Stimulated activated CD8-positive, alpha-beta memory T cell treated with anti-CD3 and anti-CD28 coated beads, Interleukin-4, amount 100 ng/mL, for 1 hour (primary cell): ENCODE measurements at regions not wholly inside any gene's neighbourhood (a gene's known extent, or its start where the extent isn't known, plus 50 kb on each side); places are given as distances from the start of the nearest gene placed in this dataset.
"Not testable (repeated sequence)": the region's sequence is repeated elsewhere in the genome, so short reads cannot be mapped to it uniquely, and the experiment has no call there.

Experiments used
- DNase-seq, 2 donors: peaks; one replicate each; pipeline ENCODE4 v3.0.0-alpha.2; 2020; ENCODE audit warnings: low read depth in 2 of 2, low spot score in 1 of 2

DNA sequence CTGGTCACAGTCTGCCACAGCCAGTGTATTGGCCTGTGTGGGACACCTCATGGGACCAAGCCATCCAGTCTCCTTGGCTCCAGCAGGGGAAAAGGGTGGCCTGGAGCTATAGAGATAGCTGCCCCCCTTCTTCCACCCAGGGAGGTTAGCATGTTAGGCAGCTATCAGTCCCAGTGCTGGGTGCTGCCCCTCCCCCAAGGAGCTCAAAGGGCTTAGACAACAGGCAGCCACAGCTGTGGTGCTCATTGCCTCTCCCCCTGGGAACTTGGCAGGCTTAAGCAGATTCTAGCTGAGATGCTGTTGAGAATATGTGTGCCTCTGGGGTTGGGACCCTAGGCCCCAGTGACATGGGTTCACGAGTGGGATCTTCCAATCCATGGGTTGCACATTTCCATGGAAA lies 226.0 kb upstream of the PTGER4 start:
- DNase-seq: no peak

DNA sequence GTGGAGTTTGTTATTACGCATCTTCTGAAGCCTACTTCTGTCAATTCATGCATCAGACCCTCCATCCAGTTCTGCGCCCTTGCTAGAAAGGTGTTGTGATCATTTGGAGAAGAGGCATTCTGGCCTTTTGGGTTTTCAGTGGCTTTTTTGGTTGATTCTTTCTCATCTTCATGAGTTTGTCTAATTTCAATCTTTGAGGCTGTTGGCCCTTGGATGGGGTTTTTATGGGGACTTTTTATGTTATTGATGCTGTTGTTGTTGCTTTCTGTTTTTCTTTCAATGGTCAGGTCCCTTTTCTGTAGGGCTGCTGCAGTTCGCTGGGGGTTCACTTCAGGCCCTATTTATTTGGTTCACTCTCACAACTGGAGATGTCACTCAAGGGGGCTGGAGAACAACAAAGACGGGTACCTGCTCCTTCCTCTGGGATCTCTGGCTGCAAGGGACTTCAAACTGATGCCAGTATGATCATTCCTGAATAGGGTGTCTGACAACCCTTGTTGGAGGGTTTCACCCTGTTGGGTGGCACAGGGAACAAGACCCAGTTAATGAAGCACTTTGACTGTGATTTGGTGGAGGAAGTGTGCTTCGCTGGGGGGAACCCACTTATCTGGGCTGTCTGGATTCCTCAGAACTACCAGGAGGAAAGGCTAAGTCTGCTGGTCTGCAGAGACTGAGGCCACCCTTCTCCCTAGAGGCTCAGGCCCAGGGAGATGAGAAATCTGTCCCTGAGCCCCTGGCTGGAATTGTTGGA lies 226.7 kb upstream of the PTGER4 start:
- no peak for DNase-seq

DNA sequence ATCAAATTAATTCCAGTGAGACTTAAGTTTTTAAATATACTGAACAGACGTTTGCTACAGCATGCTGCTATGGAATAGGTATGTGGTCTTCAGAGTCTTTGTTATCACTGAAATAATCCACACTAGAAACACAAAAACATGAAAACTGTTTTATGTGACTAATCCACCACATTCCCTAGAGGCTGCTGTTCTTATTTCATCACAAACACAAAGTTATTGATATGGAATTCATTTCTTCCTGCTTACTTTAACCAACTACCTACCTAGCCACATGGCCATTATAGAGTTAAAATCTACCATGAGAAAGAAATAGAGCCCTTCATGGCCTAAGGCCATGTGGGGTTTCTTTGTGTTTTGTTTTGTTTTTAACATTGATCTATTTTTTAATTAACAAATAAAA lies 232.3 kb upstream of the PTGER4 start:
- no peak for DNase-seq

DNA sequence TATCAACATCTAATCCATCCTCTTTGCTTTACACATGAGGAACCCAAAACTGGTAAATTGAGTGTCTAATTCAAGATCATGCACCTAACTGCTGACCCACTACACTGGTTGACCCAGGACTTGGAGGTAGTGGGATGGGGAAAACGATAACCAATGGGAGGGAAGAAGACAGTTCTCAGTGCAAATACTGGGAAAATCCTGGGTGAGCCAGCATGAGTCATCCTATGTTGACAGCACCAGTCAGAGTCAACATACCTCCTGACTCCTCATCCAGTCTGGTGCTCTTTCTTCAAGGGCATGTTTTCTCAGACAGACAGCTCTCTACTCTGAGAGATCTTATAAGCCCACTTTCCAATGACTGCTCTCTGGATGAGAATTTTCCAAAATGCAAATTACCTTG lies 232.8 kb upstream of the PTGER4 start:
- no peak for DNase-seq

DNA sequence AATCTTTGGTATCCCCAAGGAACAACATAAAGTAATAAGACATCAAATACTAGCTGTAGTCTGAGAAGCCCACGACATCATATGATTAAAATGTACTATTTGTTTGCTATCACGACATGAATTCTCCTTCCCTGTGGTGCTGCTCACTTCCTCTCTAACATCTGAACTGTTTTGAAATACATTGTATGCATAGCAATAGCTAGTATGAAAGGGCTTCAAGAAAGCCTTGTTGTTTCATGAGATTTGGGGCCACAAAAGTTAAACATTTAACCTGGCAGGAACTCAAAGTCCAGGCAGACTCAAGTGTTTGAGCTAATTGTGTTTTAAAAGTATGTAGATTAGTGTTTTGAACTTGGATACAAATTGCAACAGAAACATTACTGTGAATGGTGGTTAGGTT lies 237.4 kb upstream of the PTGER4 start:
- no peak for DNase-seq

DNA sequence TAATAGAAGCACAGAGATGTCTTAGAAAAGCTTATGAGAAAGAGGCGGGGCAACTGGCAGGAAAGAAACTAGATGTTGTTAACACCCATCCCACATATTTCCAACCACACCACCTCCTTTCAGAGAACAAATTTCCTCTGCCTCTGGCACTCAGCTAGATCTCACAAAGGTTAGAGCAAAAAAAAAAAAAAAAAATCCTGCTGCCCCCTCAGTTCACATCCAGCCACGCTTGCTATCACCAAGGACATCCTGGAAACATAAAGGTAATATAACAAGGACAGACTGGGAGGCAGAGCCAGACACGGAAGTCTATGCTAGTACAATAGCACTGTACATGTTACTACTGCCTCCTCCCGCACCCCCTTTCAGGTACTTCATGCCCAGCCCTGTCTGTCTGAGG lies 238.0 kb upstream of the PTGER4 start:
- DNase-seq: no peak

DNA sequence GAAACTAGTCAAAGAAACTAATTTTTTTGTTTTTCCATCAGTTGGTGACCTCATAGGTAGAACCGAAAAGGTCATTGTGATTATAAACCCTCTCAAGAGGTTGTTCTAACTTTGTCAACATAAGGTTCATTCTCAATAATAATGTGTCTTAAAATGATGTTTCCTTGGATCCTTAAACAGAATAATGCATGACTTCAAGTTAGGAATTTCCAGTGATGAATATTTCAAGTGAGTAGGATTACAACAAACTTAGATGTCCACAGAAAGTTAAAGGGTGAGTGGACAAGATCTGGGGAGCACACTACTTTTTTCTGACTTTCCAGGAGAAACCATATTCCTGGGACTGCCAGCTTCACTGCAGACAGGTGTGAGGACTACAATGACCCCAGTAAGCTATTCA lies 239.0 kb upstream of the PTGER4 start:
- DNase-seq: no peak

DNA sequence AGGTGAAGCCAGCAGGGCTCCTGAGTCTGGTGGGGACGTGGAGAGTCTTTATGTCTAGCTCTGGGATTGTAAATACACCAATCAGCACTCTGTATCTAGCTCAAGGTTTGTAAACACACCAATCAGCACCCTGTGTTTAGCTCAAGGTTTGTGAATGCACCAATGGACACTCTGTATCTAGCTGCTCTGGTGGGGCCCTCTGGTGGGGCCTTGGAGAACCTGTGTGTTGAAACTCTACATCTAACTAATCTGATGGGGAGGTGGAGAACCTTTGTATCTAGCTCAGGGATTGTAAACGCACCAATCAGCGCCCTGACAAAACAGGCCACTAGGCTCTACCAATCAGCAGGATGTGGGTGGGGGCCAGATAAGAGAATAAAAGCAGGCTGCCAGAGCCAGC lies 240.6 kb upstream of the PTGER4 start:
- DNase-seq: not testable (repeated sequence)

DNA sequence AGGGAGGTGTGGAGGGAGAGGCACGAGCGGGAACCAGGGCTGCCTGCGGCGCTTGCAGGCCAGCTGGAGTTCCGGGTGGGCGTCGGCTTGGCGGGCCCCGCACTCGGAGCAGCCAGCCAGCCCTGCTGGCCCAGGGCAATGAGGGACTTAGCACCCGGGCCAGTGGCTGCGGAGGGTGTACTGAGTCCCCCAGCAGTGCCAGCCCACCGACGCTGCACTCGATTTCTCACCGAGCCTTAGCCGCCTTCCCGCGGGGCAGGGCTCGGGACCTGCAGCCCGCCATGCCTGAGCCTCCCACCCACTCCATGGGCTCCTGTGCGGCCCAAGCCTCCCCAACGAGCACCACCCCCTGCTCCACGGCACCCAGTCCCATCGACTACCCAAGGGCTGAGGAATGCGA lies 241.1 kb upstream of the PTGER4 start:
- DNase-seq: not testable (repeated sequence)

DNA sequence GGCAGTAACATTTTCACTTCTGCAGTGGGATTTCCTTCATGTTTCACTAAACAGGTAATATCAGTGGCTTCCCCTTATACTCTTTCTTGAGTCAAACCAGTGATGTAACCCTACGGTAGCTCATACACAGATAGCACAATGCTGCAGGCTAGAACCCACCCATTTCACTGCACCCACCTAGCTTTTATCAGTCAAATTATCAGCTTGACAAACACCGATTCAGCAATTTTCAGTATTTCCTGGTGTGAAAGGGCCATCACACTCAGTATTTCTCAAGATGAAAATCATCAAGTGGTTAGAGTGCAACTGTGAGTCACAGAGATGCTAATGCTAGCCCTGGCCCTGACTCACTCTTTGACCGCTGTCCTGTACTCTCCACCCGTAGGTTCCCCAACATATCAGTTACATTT lies 242.3 kb upstream of the PTGER4 start:
- peak in 1 of 2 donors; percentile 26 for DNase-seq

DNA sequence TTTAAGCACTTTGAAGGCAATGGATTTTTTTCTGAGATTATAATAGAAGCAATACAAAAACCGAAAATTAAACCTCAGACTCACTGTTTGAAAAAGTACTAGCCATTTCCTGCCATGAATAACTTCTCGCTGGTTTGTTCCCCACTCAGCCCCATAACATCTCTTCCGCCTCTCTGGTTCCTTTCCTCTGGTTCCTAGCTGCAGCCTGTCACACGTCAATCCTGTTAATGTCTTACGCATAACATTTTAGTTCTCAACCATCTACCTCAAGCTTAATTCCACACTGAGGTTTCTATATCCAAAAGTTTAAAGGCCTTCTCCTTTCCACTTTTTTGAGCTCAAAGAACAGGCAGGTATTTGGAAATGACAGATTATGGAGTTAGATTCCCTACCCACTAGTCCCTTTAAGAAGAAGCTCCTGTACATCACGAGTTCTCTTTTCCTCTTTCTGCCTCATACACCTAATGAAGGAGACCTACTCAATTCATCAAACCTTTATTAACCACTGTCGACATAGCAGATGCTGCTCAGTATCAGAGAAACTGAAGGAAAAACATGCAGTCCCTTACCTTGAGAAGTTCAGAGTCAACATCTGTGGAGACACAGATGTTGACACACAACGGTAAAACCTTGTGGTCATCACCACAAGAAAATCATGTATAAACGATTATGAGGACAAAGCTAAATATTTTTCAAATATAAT lies 243.0 kb upstream of the PTGER4 start:
- DNase-seq: no peak

DNA sequence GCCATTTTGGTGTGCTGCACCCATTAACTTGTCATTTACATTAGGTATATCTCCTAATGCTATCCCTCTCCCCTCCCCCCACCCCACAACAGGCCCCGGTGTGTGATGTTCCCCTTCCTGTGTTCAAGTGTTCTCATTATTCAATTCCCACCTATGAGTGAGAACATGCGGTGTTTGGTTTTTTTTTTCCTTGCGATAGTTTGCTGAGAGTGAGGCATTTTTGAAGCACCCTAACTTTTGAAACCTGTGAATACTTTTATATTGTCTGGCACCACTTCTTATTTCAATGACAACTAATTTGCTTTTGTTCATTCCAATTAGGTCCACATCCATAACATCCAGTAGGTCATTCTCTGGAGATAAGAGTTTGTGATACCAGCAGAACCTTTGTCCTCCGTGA lies 244.0 kb upstream of the PTGER4 start:
- not testable (repeated sequence) for DNase-seq

DNA sequence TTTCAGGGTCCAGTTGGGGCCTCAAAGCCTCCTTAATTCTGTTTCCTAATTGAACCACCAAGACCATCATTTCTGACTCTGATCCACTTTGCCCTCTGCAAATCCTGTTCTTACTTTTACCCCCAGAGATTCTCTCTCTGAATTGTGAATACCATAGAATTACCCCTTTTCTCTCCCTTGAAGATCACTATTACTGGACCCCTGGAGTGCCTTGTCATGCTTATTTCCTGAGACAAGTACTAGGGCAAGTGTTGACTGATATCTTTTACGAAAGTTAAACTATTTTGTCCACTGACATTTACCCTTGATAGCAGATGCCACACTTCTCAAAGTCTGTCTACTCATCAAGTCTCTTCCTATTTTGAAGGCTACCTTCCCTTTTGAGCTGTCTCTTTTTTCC lies 246.9 kb upstream of the PTGER4 start:
- no peak for DNase-seq

DNA sequence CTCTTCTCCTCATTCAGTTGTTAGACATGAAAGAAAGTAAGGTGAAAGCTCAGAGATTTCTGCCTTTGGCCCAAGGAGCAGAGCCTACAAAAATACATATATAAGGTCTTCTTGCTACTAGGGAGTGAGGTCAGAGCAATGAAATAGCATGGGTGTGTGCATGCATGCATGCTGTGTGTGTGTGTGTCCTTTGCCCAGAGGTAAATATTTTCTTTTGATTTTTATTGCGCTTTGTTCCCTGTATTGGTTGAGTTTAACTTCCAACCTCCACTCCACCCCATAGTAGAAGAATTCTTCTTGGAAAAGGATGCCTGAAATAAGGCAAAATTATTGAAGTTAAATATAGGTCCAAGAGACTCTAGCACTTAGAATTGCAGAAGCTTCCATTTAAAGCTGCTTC lies 248.0 kb upstream of the PTGER4 start:
- no peak for DNase-seq

DNA sequence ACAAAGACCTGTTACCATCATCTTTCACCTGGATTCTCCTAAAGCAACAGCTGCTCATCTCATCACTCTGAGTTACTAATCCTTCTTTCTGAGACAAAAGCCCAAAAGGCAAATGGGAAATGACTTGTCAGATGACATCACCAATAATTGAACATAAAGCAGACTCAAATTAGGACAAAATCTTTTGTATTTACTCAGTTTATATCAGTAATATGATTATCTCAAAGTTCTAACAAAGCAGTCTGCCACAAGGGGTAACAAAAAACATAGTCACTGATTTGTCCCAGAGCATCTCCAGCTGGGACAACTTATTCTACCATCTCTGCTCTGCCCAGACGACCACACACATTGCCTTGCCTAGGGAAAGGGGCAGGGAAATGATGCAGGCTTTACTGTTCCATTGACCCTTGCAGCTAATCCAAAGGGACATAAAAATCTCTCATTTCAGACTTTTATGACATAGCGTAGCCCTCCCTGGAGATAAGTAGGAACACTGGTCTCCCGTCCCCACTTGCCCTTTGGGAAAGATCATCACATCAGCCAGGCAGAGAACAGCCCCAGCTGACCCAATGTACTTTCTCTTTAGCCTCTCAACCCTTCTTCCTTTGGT lies 249.5 kb upstream of the PTGER4 start:
- DNase-seq: no peak

DNA sequence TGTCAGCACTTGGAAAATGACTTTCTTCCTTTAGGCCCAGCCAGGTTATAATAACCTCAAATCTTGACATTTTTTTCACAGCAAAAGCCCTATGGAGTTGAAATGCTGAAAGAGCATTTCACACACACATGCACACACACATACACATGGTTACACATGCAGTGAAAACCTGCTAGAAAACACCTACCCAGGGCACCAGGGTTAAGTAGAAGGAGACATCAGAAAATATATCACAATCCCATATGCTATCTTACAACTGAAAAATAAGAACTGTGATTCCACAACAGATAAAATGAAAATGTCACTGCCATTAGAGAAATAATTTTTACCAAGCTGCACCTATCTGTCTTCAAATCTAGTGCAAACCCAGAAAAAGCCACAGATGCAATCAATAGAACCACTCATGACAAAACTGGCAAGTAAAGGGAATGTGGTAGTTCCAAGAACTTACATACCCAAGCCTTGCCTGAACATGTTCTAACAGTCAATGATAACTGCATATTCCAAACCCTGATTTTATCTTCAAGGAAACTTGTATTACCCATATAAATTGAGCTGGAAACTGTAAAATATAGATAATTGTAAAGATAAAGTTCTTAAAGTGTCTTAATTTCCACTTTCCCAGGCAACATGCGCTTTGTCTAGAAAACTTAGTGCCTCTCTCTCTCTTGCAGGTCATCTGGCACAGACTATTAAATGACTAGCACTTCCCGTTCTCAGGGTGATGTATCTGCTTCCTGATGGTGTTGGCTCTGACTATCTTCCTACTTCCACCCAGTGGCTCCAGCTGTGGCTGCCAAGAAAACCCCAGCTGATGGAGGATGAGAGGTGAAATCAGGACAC lies 250.2 kb upstream of the PTGER4 start:
- no peak for DNase-seq

DNA sequence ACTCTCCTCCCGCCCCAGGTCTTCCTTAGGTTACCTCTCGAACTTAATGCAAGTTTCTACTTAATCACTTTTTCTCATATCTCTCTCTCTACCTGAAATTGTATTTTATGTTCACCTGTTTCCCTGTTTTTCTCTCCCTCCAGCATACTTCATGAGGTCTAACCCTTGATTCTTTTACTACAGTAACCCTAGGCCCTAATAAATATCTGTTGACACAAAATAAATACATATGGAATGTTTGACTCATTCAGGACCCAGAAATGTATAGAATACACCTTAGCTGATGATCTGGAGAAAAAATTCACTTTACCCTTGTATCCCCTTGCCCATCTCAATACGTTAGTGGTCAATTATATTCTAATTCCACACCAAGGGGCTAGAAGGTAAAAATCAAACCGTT lies 250.9 kb upstream of the PTGER4 start:
- no peak for DNase-seq

DNA sequence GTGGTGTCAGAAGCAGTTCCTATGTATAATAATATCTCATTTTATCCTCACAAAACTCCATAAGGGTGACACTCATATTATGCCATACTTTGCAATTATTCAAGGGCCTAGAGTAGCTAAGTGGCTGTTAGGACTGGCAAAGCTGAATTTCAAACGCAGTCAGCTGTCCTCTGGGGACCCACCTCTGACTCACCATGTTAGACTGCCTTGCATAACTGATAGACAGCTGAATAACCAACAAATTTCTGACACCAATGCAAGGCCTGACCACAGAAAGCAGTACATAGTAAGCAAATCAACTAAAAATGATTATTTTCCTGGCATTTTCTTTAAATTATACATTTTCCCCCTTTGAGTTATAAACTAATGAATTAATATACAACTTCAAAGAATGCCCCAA lies 251.6 kb upstream of the PTGER4 start:
- DNase-seq: no peak

DNA sequence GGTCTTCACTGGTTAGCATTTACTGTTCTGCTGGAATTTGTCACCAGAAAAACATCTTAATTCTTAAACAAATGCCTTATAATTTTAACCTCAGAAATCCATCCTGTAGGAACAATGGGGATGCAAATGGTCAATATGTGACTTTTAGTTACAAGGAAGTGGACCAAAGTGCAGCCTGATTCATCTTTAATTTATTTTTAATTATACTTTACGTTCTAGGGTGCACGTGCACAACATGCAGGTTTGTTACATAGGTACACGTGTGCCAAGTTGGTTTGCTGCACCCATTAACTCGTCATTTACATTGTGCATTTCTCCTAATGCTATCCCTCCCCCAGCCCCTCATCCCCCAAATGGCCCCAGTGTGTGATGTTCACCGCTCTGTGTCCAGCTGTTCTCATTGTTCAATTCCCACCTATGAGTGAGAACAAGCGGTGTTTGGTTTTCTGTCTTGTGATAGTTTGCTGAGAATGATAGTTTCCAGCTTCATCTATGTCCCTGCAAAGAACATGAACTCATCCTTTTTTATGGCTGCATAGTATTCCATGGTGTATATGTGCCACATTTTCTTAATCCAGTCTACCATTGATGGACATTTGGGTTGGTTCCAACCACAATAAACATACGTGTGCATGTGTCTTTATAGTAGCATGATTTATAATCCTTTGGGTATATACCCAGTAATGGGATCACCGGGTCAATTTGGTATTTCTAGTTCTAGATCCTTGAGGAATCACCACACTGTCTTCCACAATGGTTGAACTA lies 262.5 kb upstream of the PTGER4 start:
- DNase-seq: not testable (repeated sequence)

DNA sequence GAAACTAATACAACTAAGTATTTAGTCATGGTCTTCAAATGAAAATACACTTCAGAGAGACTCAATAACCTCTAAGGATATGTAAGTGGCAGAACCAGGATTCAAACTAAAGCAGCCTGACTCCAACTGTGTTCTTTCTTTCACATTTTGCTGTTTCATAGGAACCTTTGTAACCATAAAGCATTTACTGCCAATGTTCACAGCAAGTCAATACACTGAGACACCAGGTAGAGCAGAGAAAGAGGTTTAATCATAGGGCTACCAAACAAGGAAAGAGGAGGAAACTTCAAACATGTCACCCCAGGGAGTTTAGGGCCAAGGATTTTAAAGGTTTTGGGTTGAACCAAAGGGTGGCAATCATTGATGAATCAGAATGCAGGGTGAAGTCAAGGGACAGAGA lies 263.1 kb upstream of the PTGER4 start:
- DNase-seq: no peak

DNA sequence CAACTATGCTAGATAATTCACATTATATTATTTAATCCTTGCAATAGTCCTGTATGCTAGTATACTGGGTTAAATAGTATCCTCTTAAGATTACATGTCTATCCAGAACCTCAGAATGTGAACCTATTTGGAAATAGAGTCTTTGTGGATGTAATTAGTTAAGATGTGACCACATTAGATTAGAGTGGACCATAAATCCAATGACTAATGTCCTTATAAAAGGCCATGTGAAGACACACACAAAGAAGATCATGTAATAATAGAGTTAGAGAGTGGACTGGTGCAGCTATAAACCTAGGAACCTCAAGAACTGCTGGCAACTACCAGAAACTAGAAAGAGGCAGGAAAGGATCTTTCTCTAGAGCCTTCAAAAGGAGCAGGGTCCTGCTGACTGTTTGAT lies 263.6 kb upstream of the PTGER4 start:
- no peak for DNase-seq
